Activated CD4-positive, alpha-beta T cell treated with anti-CD3 and anti-CD28 coated beads, Interleukin-2, amount 10 ng/mL, durations not matched to agents 7 days and 5 days (primary cell): ENCODE measurements at regions not wholly inside any gene's neighbourhood (a gene's known extent, or its start where the extent isn't known, plus 50 kb on each side); places are given as distances from the start of the nearest gene placed in this dataset.
A peak's percentile ranks its signal among the peaks of the same experiment; 100 is the strongest.

Source experiments
- CTCF ChIA-PET: fragments of 350-600 bp; sonication (Branson Sonifier 250); formaldehyde crosslinking; loops from one replicate; lab custom pipeline; 2021; ENCODE audit warnings: antibody characterized with exemption; lab: Charles Lee
- POLR2A ChIA-PET: fragments of 350-600 bp; sonication (Branson Sonifier 250); formaldehyde crosslinking; loops from one replicate; lab custom pipeline; 2021; ENCODE audit warnings: antibody characterized with exemption; lab: Charles Lee
- DNase-seq: peaks from one replicate; pipeline ENCODE4 v3.0.0-alpha.2; 2020
- H3K27ac Mint-ChIP-seq: one replicate; pipeline ENCODE4 v1.8.0; 2021; ENCODE audit warnings: mild to moderate bottlenecking, moderate library complexity, mixed read lengths
- H3K27me3 Mint-ChIP-seq: one replicate; pipeline ENCODE4 v1.8.0; 2021; ENCODE audit warnings: mixed read lengths
- H3K36me3 Mint-ChIP-seq: one replicate; pipeline ENCODE4 v1.8.0; 2021; ENCODE audit warnings: low read depth, mixed read lengths
- H3K4me1 Mint-ChIP-seq: one replicate; pipeline ENCODE4 v1.8.0; 2021; ENCODE audit warnings: mixed read lengths
- H3K4me3 Mint-ChIP-seq: one replicate; pipeline ENCODE4 v1.8.0; 2021; ENCODE audit warnings: mild to moderate bottlenecking, moderate library complexity, mixed read lengths
- H3K9me3 Mint-ChIP-seq: one replicate; pipeline ENCODE4 v1.8.0; 2021; ENCODE audit warnings: mixed read lengths

DNA sequence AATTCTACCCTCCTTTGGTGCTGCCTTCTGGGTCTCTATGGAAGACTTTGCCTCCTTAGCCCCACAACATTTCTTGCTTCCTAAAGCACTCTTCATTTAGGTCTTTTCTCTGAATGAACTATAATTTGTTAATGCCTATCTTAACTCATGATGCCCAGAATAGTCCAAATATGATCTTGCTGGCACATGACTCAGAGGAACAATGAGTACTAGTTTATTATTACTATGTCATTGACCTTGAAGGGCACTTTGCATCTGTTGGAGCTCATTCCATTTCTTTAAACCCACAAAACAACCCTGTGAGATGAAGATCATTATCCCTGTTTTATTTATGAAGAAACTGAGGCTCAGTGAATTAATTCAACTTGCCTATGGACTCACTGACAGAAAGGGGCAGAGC lies 320.2 kb upstream of the PLET1 start:
- no peaks in the 10 kb centered on the region for H3K27me3 Mint-ChIP-seq
- no peaks in the 10 kb centered on the region for H3K9me3 Mint-ChIP-seq
- no peak for DNase-seq
- no peaks in the 10 kb centered on the region for H3K36me3 Mint-ChIP-seq
- H3K27ac Mint-ChIP-seq: no peak overlapping the region
- ChIA-PET CTCF (no interaction called here), POLR2A (no interaction called here)
- no peak overlapping the region for H3K4me3 Mint-ChIP-seq
- no peaks in the 10 kb centered on the region for H3K4me1 Mint-ChIP-seq

- ChIA-PET CTCF (no interaction called here), POLR2A (no interaction called here)
- Mint-ChIP-seq H3K27ac (no peak overlapping the region), H3K4me1 (no peaks in the 10 kb centered on the region), H3K4me3 (no peak overlapping the region), H3K9me3 (no peaks in the 10 kb centered on the region), H3K27me3 (no peaks in the 10 kb centered on the region), H3K36me3 (no peaks in the 10 kb centered on the region)
- no peak for DNase-seq
Observed at GRCh38 chr11:112581747-112582146, 321.1 kb upstream of the PLET1 start.

DNA sequence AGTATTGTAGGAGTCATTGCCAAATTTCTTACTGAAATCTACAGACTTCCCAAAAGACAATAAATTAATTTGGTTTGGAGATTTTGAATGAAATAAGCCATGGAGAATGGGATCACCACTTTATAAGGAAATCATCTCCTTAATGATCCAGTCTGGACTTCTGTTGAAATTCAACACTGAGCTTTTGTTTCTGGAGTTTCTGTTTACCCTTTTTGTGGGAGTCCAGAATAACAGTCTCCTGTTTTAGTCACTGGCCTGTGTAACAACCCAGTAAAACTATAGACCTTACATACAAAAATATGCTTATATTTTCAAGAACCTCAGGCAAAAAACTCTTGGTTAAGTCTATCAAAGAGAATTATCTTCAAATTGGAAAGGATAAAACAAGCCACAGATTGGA lies 321.7 kb upstream of the PLET1 start:
- H3K4me3 Mint-ChIP-seq: no peak overlapping the region
- H3K27ac Mint-ChIP-seq: no peak overlapping the region
- no peaks in the 10 kb centered on the region for H3K27me3 Mint-ChIP-seq
- no peaks in the 10 kb centered on the region for H3K9me3 Mint-ChIP-seq
- no peaks in the 10 kb centered on the region for H3K36me3 Mint-ChIP-seq
- H3K4me1 Mint-ChIP-seq: no peaks in the 10 kb centered on the region
- POLR2A ChIA-PET: no interaction called here
- no peak for DNase-seq
- CTCF ChIA-PET: no interaction called here

DNA sequence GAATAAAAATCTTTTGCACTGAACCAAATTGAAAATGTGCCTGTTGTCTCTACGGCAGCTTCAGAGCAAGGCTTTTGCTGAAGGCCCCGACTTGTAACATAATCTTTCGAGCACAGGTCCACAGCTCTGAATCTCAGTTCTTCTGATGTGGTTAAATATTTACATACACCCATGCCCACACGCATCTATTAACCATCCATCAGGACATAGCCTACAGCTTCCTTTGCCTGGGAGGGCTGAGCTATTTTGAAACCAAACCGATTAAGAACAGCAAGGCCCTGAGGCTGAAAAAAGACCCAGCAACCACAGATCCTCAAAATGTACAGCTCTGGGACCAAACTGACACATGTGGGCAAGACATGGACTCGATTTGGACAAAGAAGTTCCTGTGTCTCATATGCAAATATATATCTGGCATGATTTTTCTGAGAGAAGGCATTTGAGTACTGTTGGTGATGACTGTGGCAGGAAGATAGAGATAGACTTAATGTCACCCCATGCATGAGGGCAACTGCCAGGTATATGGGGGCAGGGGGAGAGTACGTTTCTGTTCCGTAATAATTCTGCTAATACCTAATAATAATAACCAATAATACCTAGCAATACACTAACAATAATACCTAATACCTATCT lies 322.7 kb upstream of the PLET1 start:
- no peak overlapping the region for H3K27ac Mint-ChIP-seq
- H3K4me1 Mint-ChIP-seq: no peaks in the 10 kb centered on the region
- ChIA-PET POLR2A (no interaction called here), CTCF (no interaction called here)
- H3K4me3 Mint-ChIP-seq: no peak overlapping the region
- no peaks in the 10 kb centered on the region for H3K36me3 Mint-ChIP-seq
- H3K9me3 Mint-ChIP-seq: no peaks in the 10 kb centered on the region
- no peak for DNase-seq
- no peaks in the 10 kb centered on the region for H3K27me3 Mint-ChIP-seq

GRCh38 chr11:112584672-112585071 lies 324.0 kb upstream of the PLET1 start:
- DNase-seq: no peak
- POLR2A ChIA-PET: no interaction called here

DNA sequence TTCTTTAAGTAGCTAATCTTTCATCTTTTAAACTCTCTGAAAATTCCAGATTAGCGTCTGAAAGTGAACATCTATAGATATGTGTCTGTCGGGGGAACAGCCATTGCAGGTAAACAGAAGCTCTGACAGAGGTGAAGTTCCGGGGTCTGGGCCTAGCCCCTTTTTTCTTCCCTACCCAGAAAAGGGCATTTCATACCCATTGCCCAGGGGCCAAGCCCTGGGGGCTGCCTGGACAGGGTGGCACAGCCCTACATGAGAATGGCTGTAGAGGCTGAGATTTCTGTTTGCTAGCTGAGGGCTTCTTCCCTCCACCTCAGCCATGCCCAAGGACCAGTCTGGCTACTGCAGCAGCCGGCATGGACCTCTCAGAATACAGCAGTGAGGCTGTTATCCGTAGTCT lies 327.0 kb upstream of the PLET1 start:
- Mint-ChIP-seq H3K4me1 (no peaks in the 10 kb centered on the region), H3K36me3 (no peaks in the 10 kb centered on the region), H3K27me3 (no peaks in the 10 kb centered on the region), H3K4me3 (no peak overlapping the region), H3K27ac (no peak overlapping the region), H3K9me3 (no peaks in the 10 kb centered on the region)
- ChIA-PET CTCF (interaction anchor here (1.0 to 3.3 kb wide), 4 partner anchors 8 to 701 kb away, joined by 3 to 17 read pairs (median 4); no protein-coding TSS in a partner anchor), POLR2A (interaction anchor here (0.6 kb wide), 1 partner anchor 697 kb away, joined by 3 read pairs; no protein-coding TSS in a partner anchor)
- no peak for DNase-seq

More at GRCh38 chr11:112584672-112585071, 324.0 kb upstream of the PLET1 start:
- Mint-ChIP-seq H3K27ac (no peak overlapping the region), H3K4me3 (no peak overlapping the region), H3K27me3 (no peaks in the 10 kb centered on the region), H3K9me3 (no peaks in the 10 kb centered on the region), H3K4me1 (no peaks in the 10 kb centered on the region), H3K36me3 (no peaks in the 10 kb centered on the region)
- CTCF ChIA-PET: interaction anchor here (1.1 to 1.2 kb wide), 2 partner anchors 38 to 305 kb away, joined by 3 read pairs; no protein-coding TSS in a partner anchor

GRCh38 chr11:112588252-112588694 lies 327.6 kb upstream of the PLET1 start:
- H3K27me3 Mint-ChIP-seq: no peaks in the 10 kb centered on the region
- DNase-seq: peak; percentile 62
- no peak overlapping the region for H3K27ac Mint-ChIP-seq
- H3K36me3 Mint-ChIP-seq: no peaks in the 10 kb centered on the region
- H3K9me3 Mint-ChIP-seq: no peaks in the 10 kb centered on the region
- no peaks in the 10 kb centered on the region for H3K4me1 Mint-ChIP-seq
- ChIA-PET CTCF (interaction anchor here (0.8 to 3.3 kb wide), 6 partner anchors 9 to 701 kb away, joined by 3 to 17 read pairs (median 4); no protein-coding TSS in a partner anchor), POLR2A (interaction anchor here (0.6 kb wide), 1 partner anchor 697 kb away, joined by 3 read pairs; no protein-coding TSS in a partner anchor)
- H3K4me3 Mint-ChIP-seq: no peak overlapping the region

GRCh38 chr11:112589155-112589554 lies 328.5 kb upstream of the PLET1 start:
- ChIA-PET POLR2A (no interaction called here), CTCF (interaction anchor here (0.8 to 3.3 kb wide), 3 partner anchors 16 to 700 kb away, joined by 3 to 17 read pairs (median 4); no protein-coding TSS in a partner anchor)
- Mint-ChIP-seq H3K4me3 (no peak overlapping the region), H3K27ac (no peak overlapping the region), H3K27me3 (no peaks in the 10 kb centered on the region), H3K4me1 (no peaks in the 10 kb centered on the region), H3K36me3 (no peaks in the 10 kb centered on the region), H3K9me3 (no peaks in the 10 kb centered on the region)
- DNase-seq: no peak

- H3K4me1 Mint-ChIP-seq: no peaks in the 10 kb centered on the region
- ChIA-PET CTCF (no interaction called here), POLR2A (no interaction called here)
- no peaks in the 10 kb centered on the region for H3K9me3 Mint-ChIP-seq
- H3K4me3 Mint-ChIP-seq: no peak overlapping the region
- no peak for DNase-seq
- no peaks in the 10 kb centered on the region for H3K36me3 Mint-ChIP-seq
- no peaks in the 10 kb centered on the region for H3K27me3 Mint-ChIP-seq
- H3K27ac Mint-ChIP-seq: no peak overlapping the region
Observed at GRCh38 chr11:112590764-112591163, 330.1 kb upstream of the PLET1 start.

GRCh38 chr11:112593440-112593839 lies 332.8 kb upstream of the PLET1 start:
- Mint-ChIP-seq H3K27me3 (no peaks in the 10 kb centered on the region), H3K27ac (no peak overlapping the region), H3K4me3 (no peak overlapping the region), H3K9me3 (no peaks in the 10 kb centered on the region), H3K4me1 (peaks cover 10% of the 10 kb centered on the region), H3K36me3 (no peaks in the 10 kb centered on the region)
- no peak for DNase-seq
- POLR2A ChIA-PET: no interaction called here
- CTCF ChIA-PET: no interaction called here

GRCh38 chr11:112596324-112596723 lies 335.7 kb upstream of the PLET1 start:
- H3K36me3 Mint-ChIP-seq: no peaks in the 10 kb centered on the region
- peaks cover 10% of the 10 kb centered on the region for H3K4me1 Mint-ChIP-seq
- H3K9me3 Mint-ChIP-seq: no peaks in the 10 kb centered on the region
- no peak overlapping the region for H3K27ac Mint-ChIP-seq
- CTCF ChIA-PET: no interaction called here
- POLR2A ChIA-PET: no interaction called here
- H3K4me3 Mint-ChIP-seq: no peak overlapping the region
- no peaks in the 10 kb centered on the region for H3K27me3 Mint-ChIP-seq
- no peak for DNase-seq

DNA sequence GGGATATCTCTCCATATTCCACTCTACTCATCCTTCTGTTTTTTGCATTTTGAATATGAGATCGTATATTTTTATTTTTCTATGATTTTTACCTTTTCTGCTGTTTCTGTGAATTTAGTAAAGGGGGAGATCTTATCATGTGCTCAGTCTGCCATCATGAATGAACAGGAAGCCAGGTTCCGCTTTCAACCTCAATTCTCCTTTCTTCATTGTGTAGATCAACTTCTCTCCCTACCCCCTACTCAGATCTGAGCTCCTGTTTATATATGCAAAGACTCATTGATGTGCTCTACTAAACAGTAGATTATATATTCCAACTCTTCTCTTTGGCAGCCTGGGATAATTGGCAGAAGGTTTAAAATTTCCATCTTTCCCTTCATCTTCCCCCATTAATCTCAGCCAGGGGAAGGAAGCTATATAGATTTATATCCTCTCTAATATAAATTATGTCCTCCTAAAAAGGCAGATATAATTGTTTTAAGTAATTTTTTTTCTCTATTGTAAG lies 336.7 kb upstream of the PLET1 start:
- Mint-ChIP-seq H3K4me3 (no peak overlapping the region), H3K36me3 (no peaks in the 10 kb centered on the region), H3K9me3 (no peaks in the 10 kb centered on the region), H3K27me3 (peaks cover 4% of the 10 kb centered on the region), H3K27ac (no peak overlapping the region), H3K4me1 (peaks cover 10% of the 10 kb centered on the region)
- ChIA-PET CTCF (no interaction called here), POLR2A (no interaction called here)
- no peak for DNase-seq

DNA sequence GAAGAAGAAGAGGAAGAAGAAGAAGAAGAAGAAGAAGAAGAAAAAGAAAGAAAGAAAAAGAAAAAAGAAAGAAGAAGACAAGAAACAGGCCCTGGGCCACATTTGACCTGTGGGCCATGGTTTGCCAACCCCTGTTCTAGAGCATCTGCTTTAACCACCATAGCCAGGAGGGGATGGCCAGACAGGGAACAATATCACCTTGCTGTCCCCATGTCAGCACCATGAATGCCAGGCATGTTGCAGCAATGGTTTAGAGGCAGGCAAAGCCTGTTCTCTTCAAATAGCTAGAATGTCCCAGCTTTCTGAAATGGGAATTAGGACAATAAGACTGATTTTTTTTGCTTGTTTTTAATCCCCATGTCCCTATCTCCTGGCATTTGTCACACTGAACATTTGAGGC lies 338.6 kb upstream of the PLET1 start:
- no peak overlapping the region for H3K27ac Mint-ChIP-seq
- CTCF ChIA-PET: no interaction called here
- POLR2A ChIA-PET: no interaction called here
- H3K36me3 Mint-ChIP-seq: no peaks in the 10 kb centered on the region
- DNase-seq: no peak
- H3K4me3 Mint-ChIP-seq: no peak overlapping the region
- H3K27me3 Mint-ChIP-seq: peaks cover 6% of the 10 kb centered on the region
- peaks cover 10% of the 10 kb centered on the region for H3K4me1 Mint-ChIP-seq
- H3K9me3 Mint-ChIP-seq: no peaks in the 10 kb centered on the region
